Hematopoietic multipotent progenitor cell treated with erythropoietin and hydrocortisone succinate and interleukin-3 and kit ligand, for 15 days (in vitro differentiated cells): ENCODE measurements at regions not wholly inside any gene's neighbourhood (a gene's known extent, or its start where the extent isn't known, plus 50 kb on each side); places are given as distances from the start of the nearest gene placed in this dataset.
A peak's percentile ranks its signal among the peaks of the same experiment; 100 is the strongest.
"Not testable (repeated sequence)": the region's sequence is repeated elsewhere in the genome, so short reads cannot be mapped to it uniquely, and the experiment has no call there.

Source experiments
- DNase-seq: peaks from one replicate; pipeline ENCODE4 v3.0.0-alpha.2; 2015; ENCODE audit warnings: low spot score

DNA sequence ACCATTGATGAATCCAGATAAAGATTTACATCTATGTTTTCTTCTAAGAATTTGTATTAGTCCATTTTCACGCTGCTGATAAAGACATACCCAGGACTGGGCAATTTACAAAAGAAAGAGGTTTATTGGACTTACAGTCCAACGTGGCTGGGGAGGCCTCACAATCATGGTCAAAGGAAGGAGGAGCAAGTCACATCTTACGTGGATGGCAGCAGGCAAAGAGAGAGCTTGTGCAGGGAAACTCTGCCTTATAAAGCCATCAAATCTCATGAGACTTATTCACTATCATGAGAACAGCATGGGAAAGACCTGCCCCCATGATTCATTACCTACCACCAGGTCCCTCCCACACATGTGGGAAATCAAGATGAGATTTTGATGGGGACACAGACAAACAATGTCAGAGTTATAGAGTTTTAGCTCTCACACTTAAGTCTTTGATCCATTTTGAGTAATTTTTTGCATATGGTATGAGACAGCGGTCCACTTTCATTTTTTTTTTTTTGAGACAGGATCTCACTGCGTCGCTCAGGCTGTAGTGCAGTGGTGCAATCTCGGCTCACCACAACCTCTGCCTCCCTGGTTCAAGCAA is 53.5 kb upstream of the JADE2 start:
- DNase-seq: not testable (repeated sequence)

DNA sequence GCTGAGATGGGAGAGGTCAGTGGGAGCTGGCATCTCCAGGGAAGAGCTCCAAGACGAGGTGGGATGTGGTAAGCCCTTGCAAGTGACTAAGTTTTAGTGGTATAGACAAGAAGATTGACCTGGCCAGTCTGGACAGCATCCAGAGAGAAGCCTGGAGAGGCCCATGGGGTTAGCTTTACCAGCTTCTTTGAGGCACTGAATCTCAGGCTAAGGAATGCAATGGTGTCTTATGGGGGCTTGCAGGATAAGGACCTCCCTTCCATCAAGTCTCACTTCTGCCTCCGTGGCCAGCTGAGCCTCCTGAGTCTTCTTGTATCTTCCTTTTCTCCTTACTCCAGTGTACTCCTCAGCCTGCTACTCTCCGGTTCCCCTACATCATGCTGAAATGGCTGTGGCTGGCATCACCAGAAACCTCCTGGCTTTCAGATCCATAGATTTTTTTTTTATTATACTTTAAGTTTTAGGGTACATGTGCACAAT is 56.5 kb upstream of the JADE2 start:
- DNase-seq: no peak

DNA sequence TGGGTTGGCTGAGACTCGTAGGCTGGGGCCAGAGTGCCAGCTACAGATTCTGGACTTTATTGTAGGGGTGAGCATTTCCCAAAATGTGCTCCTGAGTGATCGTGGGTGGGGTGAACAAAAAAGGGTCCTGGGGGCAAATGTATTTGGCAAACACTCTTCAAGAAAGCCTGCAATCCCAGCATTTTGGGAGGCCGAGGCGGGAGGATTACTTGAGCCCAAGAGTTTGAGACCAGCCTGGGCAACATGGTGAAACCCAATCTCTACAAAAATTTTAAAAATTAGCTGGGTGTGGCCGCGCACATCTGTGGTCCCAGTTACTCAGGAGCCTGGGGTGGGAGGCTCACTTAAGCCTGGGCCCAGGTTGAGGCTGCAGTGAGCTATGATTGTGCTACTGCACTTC is 55.5 kb upstream of the CDKN2AIPNL start:
- no peak for DNase-seq

DNA sequence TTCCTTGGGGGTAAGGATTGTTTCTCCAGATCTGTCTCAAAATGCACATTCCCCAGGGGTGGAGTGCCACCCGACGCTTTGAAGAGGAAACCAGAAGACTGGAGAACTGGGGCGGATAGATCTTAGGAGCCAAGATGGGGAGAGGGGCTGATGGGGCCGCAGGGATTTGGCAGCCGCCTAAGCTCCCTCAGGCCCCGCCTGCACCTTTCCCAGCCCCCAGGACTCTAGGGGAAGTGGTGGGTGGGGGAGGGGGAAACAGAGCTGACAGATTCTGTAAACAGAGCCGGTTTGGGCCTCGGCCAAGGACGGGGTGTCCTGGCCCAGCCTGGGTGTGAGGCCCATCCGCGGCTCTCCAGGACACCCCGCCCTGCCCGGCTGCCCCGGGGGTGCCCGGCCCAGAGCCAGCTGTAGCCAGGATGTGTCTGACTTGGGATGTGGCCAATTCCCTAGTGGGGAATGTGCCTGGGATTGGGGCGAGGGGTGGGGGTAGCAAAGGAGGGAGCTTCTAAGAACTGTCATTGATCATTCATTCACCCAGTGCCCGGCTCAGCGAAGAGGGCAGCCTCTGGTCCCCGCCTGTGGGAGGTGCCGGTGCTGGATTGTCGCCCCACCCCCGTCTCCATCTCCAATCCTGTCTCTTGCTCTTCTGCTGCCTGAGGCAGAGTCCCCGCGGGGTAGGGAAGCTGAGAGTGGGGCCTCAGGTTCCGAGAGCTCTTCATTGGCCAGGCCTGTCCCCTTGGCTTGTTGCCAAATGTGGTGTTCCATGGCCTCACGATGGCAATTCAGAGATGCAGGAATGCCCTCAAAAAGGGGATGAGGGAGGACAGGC is 54.8 kb upstream of the CDKN2AIPNL start:
- DNase-seq: peak; percentile 49

DNA sequence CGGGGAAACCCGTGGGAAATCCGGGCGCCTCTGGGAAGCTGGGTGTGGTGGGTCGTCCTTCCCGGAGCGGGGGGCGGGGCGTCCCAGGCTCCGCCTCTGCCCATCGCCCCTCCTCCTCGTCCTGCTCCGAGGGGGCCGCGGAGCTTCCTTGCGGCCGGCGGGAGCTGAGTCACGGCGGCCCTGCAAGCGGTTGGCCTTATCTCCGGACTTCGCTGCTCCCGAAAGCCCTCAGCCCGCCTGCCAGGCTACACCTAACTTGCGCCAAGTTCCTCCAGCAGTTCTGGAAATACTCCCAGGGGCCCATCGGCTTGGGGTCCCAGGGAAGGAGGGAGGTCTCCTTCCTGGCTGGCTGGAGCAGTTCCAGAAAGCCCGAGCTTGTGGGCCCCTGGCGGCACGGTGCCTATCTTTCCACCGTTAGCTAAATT is 54.1 kb upstream of the CDKN2AIPNL start:
- peak; percentile 74 for DNase-seq

DNA sequence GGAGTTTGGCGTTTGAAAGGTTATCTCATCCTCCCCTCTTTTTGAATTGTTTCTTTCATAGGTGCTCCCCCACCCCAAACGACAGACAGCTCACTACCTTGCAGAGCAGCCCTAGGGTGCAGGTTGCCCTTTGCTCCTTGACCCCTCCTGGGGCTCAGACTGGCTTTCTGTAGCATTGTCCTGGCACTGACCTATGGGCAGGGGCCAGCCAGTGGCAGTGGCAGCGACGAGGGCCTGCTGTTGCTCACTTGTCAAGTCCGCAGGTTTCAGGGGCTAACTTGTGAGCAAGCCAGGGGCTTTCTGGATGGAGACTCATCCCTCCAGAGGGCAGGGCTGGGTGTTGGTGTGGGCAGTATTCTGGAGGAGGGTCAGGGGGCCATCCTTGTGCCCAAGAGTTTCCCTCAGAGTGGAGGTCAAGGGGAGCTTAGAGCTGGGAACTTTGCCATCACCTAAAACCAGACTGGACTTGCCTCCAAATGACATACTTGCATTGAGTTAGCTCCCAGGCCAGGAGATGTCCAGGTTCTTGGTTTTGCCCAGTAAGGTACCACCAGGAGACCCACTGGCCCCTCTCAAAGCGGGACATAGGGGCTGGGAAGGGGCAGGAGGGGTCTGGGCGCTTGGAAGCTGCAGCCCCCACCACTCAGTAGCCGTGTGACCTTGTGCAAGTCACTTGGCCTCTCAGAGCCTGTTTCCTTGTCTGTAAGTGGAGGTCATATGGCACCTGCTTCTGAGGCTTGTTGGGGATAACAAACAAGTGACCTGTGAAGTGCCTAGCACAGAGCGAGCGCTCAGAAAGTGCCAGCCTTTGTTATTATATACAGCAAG is 53.5 kb upstream of the CDKN2AIPNL start:
- DNase-seq: no peak

DNA sequence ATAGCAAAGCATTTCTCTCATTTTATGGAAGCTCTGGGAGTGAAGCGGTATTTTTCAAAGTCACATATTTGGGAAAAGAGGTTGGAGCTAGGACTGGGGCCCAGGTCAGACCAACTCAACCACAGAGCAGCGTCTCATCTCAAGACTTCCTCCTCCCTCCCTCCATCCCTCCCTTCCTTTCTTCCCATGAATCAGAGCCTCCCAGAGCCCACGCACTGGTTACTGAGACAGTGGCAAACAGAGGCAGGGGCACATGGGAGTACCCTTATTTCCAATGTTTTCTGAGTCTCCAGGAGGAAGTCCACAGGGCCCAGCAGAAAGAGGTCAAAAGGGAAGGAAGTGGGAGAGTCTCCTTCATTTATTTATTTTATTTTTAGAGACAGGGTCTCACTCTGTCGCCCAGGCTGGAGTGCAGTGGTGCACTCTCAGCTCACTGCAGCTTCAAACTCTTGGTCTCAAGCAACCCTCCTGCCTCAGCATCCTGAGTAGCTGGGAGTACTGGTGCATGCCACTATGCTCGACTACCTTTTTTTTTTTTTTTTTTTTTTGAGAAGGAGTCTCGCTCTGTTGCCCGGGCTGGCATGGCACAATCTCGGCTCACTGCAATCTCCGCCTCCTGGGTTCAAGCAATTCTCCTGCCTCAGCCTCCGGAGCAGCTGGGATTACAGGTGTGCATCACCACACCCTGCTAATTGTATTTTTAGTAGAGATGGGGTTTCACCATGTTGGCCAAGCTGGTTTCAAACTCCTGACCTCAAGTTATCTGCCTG is 52.5 kb upstream of the CDKN2AIPNL start:
- DNase-seq: no peak

DNA sequence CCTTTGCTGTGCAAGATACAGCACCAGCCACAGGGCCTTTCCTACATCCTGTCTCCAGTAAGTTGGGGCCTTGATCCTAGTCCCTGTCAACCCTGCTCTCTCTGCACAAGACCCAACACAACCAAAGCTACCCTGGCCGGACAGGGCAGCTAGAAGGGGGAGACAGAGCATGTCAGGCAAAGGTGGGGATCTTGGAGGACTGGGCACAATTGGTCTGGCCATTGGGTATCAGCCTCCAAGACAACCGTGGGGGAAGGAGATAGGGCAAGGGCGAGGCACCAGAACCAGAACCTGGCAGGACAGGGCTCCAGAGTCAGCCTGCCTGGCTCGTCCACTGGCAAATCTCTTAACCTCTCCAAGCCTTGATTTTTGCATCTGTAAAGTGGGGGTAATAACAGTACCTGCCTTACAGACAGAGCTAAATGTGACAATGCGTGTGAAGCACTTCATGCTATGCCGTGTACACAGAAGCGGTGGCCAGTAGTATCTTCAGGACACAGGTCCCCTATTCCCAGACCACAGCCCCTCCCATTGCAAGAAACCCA is 51.6 kb upstream of the CDKN2AIPNL start:
- DNase-seq: no peak

DNA sequence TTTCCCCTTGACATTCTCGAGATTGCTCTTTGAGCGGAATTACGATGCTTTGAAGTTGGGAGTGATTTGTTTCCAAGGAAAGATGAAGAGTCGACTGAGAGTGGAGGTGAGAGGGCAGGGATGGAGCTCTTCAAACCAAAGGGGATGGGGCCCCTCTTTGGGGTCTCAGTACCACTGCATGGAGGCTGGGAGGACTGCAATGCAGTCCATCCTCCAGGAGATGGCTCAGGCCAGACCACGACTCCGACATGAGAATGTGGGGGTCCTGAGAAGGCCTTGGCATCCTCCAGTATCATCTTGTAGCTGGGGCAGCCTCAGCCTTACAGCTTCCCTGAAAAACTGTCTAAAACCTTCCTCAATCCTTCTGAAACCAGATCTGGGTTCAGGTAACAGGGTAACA is 51.1 kb upstream of the CDKN2AIPNL start:
- DNase-seq: no peak

DNA sequence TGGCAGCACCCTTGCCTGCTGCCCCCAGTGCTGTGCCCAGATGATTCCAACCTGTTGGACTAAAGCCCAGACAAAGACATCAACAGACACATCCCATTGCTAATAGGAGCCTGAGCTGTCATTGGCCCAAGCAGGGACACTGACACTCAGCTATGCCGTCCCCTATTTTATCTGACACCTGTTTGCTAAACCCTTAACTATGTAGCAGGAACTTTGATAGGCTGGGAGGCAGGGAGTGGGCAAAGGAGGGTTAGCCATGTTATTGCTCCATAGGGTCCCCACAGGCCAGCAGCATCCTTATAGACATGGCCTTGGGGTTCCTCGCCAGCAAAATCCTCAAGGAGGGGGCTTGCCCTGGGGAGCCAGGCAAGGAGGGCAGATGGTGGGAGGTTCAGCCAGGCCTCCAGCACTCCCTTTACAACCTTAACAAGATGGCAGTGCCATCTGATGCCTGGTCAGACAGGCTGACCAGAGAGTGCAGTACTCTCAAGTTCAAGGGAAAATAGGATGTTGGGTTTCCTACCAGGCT is 50.4 kb upstream of the CDKN2AIPNL start:
- no peak for DNase-seq
